GM12878 (cell line): ENCODE measurements at regions not wholly inside any gene's neighbourhood (a gene's known extent, or its start where the extent isn't known, plus 50 kb on each side); places are given as distances from the start of the nearest gene placed in this dataset.

Source experiments
- ATAC-seq: fragments of 200-7000 bp; cut with Tn5 transposase; 3 replicates; pipeline ENCODE4 v1.9.1; 2020; ENCODE audit warnings: mild to moderate bottlenecking, moderate library complexity
- BruUV-seq: library from RNA; stranded (reverse); fragments of 400-500 nt; replicated peaks from 2 replicates; lab custom pipeline; 2021; lab: Mats Ljungman, UMichigan
- CTCF ChIA-PET: fragments of 300-600 bp; sonication (Branson Sonifier 250); formaldehyde crosslinking; extraction: SDS; loops from one replicate; lab custom pipeline; 2021; ENCODE audit warnings: inconsistent platforms; lab: Yijun Ruan, JAX
- POLR2A ChIA-PET: fragments of 350-600 bp; formaldehyde crosslinking; extraction: SDS; loops from one replicate; lab custom pipeline; 2021; ENCODE audit warnings: inconsistent platforms; lab: Charles Lee
- RAD21 ChIA-PET: fragments of 300-600 bp; sonication (Branson Sonifier 250); formaldehyde crosslinking; loops from one replicate; lab custom pipeline; 2023; ENCODE audit warnings: antibody characterized with exemption; ENCODE audit not compliant: unreplicated experiment; lab: Charles Lee
- SMC1A ChIA-PET: fragments of 300-600 bp; sonication (Branson Sonifier 250); formaldehyde crosslinking; loops from one replicate; lab custom pipeline; 2023; ENCODE audit not compliant: unreplicated experiment, uncharacterized antibody; lab: Charles Lee
- DNase-seq: peaks from one replicate; pipeline ENCODE4 v3.0.0-alpha.2; 2011; ENCODE audit warnings: low read depth, low spot score
- FAIRE-seq: peaks from 3 replicates; lab custom pipeline; 2011; peaks lifted over from hg19 to GRCh38; lab: Jason Lieb, UNC
- H2AFZ ChIP-seq: 2 replicates; pipeline ENCODE4 v1.6.0; 2011; ENCODE audit warnings: low read depth, low read length, control low read depth; ENCODE audit not compliant: control insufficient read depth
- H3K27ac ChIP-seq: 2 replicates; pipeline ENCODE4 v1.5.1; 2011; ENCODE audit warnings: control low read depth; ENCODE audit not compliant: control insufficient read depth, insufficient read depth
- H3K27me3 ChIP-seq, 2 experiments: replicated peaks in 1 of 2; 2 replicates each; pipeline versions ENCODE4 v1.6.0 to v1.6.1; 2011; ENCODE audit warnings: low read length in 1 of 2; ENCODE audit not compliant: control insufficient read depth in 2 of 2, insufficient read depth in 2 of 2
- H3K36me3 ChIP-seq, 2 experiments: 2 replicates each; pipeline ENCODE4 v1.5.1; 2011; ENCODE audit warnings: low read length in 1 of 2; ENCODE audit not compliant: control insufficient read depth in 2 of 2, insufficient read depth in 2 of 2
- H3K4me1 ChIP-seq: 2 replicates; pipeline ENCODE4 v1.6.1; 2011; ENCODE audit warnings: mild to moderate bottlenecking, low read length, moderate library complexity, mixed read lengths; ENCODE audit not compliant: control insufficient read depth, insufficient read depth
- H3K4me2 ChIP-seq: 2 replicates; pipeline ENCODE4 v1.6.0; 2011; ENCODE audit warnings: control low read depth; ENCODE audit not compliant: control insufficient read depth, insufficient read depth
- H3K4me3 ChIP-seq: fragments of 200-600 bp; sonication (generic); 2 replicates; pipeline ENCODE4 v1.5.1; 2016
- H3K79me2 ChIP-seq: 2 replicates; pipeline ENCODE4 v1.6.0; 2011; ENCODE audit warnings: low read length; ENCODE audit not compliant: control insufficient read depth, insufficient read depth
- H3K9ac ChIP-seq: 2 replicates; pipeline ENCODE4 v1.8.0; 2011; ENCODE audit warnings: low read length, control low read depth, mixed read lengths; ENCODE audit not compliant: control insufficient read depth, insufficient read depth
- H3K9me3 ChIP-seq: replicated peaks from 3 replicates; pipeline ENCODE4 v1.5.1; 2011; ENCODE audit warnings: mild to moderate bottlenecking, low read length; ENCODE audit not compliant: control insufficient read depth, insufficient read depth
- H4K20me1 ChIP-seq: 2 replicates; pipeline ENCODE4 v1.6.0; 2011; ENCODE audit not compliant: control insufficient read depth, insufficient read depth
- BRCA1 ChIP-seq: IDR thresholded peaks from 2 replicates; pipeline ENCODE4 v1.6.1; 2011; ENCODE audit warnings: low read depth, low read length, improper control_type of control experiment
- CBX3 ChIP-seq: fragments of 200-600 bp; sonication (generic); IDR thresholded peaks from 2 replicates; pipeline ENCODE4 v1.6.1; 2016; ENCODE audit warnings: low read depth, borderline replicate concordance
- ETV6 ChIP-seq, 2 experiments: fragments of 450-650 bp in 1 of 2; IDR thresholded peaks in 1 of 2; conservative IDR thresholded peaks in 1 of 2; 2 replicates each; pipeline ENCODE4 v1.6.1; 2014; ENCODE audit warnings: antibody characterized with exemption in 1 of 2, borderline replicate concordance in 1 of 2, low read depth in 1 of 2, mild to moderate bottlenecking in 1 of 2, moderate library complexity in 1 of 2
- HDGF ChIP-seq: fragments of 450-650 bp; IDR thresholded peaks from 2 replicates; pipeline ENCODE4 v1.6.1; 2016; ENCODE audit warnings: antibody characterized with exemption
- KDM1A ChIP-seq: fragments of 200-600 bp; sonication (generic); IDR thresholded peaks from 2 replicates; pipeline ENCODE4 v1.6.1; 2016; ENCODE audit warnings: borderline replicate concordance
- KLF5 ChIP-seq: fragments of 450-650 bp; IDR thresholded peaks from 2 replicates; pipeline ENCODE4 v1.6.1; 2014; ENCODE audit warnings: mild to moderate bottlenecking; ENCODE audit not compliant: partially characterized antibody
- NFYA ChIP-seq: IDR thresholded peaks from 2 replicates; pipeline ENCODE4 v1.6.1; 2011; ENCODE audit warnings: low read depth, mild to moderate bottlenecking, low read length, improper control_type of control experiment, borderline replicate concordance
- PAX5 ChIP-seq: IDR thresholded peaks from 2 replicates; pipeline ENCODE4 v1.6.1; 2011; ENCODE audit warnings: low read depth, low read length, borderline replicate concordance
- POLR2AphosphoS2 ChIP-seq: IDR thresholded peaks from 2 replicates; pipeline ENCODE4 v1.6.1; 2011; ENCODE audit warnings: low read depth, mild to moderate bottlenecking, low read length, improper control_type of control experiment, moderate library complexity
- SIN3A ChIP-seq: IDR thresholded peaks from 2 replicates; pipeline ENCODE4 v1.6.1; 2012; ENCODE audit warnings: low read depth, low read length, improper control_type of control experiment
- TARDBP ChIP-seq: IDR thresholded peaks from 2 replicates; pipeline ENCODE4 v1.6.1; 2016; ENCODE audit warnings: borderline replicate concordance
- ZSCAN29 ChIP-seq: fragments of 450-650 bp; IDR thresholded peaks from 2 replicates; pipeline ENCODE4 v1.6.1; 2017; ENCODE audit warnings: mild to moderate bottlenecking, moderate library complexity
- WGBS: methylation state at CpG from one replicate; pipeline ENCODE4 v1.1.6; 2016; ENCODE audit warnings: low lambda C conversion rate; ENCODE audit not compliant: insufficient replicate concordance, insufficient coverage; ENCODE audit errors: missing lambda C conversion rate; 5-methylcytosine and 5-hydroxymethylcytosine counted together
- in situ Hi-C: fragments of 300-500 bp; cut with MboI; formaldehyde crosslinking; loops from 9 replicates; pipeline ENCODE4 v1.14.3; 2018; ENCODE audit warnings: mixed read lengths
- intact Hi-C: fragments of 100-400 bp; cut with micrococcal nuclease; formaldehyde crosslinking; loops from one replicate; pipeline ENCODE4 v1.14.2; 2022; ENCODE audit not compliant: unreplicated experiment
- TF ChIP-seq, protein P1 (sequence below): fragments of 150-350 bp; IDR thresholded peaks from 2 replicates; pipeline ENCODE4 v1.6.1; 2016; ENCODE audit warnings: low read depth, low read length
- TF ChIP-seq, protein P2 (sequence below): fragments of 450-650 bp; IDR thresholded peaks from 2 replicates; pipeline ENCODE4 v1.6.1; 2014; ENCODE audit warnings: mild to moderate bottlenecking
- TF ChIP-seq, protein P3 (sequence below): fragments of 450-650 bp; IDR thresholded peaks from 2 replicates; pipeline ENCODE4 v1.6.1; 2017; ENCODE audit warnings: mild to moderate bottlenecking, moderate library complexity

DNA sequence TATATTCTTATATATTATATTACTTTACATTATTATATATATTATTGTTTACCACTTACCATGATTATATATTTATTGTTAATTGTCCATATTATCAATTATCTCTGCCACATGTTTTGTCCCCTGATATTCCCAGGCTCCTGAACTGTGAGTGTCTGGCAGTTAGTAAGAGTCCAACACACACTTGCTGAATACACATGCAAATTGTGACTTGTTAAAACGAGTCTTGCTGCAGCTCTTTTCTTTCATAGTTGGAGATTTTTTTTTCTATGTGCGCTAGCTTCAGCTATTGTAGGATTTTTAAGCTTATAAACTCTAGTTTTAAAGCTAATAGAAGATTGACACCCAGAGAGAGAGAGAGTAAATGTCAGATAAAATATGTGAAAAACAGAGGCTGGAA lies 207.8 kb upstream of the FAM3C start (continued):
- TF ChIP-seq, protein P1, sequence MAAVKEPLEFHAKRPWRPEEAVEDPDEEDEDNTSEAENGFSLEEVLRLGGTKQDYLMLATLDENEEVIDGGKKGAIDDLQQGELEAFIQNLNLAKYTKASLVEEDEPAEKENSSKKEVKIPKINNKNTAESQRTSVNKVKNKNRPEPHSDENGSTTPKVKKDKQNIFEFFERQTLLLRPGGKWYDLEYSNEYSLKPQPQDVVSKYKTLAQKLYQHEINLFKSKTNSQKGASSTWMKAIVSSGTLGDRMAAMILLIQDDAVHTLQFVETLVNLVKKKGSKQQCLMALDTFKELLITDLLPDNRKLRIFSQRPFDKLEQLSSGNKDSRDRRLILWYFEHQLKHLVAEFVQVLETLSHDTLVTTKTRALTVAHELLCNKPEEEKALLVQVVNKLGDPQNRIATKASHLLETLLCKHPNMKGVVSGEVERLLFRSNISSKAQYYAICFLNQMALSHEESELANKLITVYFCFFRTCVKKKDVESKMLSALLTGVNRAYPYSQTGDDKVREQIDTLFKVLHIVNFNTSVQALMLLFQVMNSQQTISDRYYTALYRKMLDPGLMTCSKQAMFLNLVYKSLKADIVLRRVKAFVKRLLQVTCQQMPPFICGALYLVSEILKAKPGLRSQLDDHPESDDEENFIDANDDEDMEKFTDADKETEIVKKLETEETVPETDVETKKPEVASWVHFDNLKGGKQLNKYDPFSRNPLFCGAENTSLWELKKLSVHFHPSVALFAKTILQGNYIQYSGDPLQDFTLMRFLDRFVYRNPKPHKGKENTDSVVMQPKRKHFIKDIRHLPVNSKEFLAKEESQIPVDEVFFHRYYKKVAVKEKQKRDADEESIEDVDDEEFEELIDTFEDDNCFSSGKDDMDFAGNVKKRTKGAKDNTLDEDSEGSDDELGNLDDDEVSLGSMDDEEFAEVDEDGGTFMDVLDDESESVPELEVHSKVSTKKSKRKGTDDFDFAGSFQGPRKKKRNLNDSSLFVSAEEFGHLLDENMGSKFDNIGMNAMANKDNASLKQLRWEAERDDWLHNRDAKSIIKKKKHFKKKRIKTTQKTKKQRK, result no peak
- TF ChIP-seq CBX3 (no peak), POLR2AphosphoS2 (no peak), KDM1A (no peak), ZSCAN29 (no peak), SIN3A (no peak)
- TF ChIP-seq, all 136 proteins: peak for 0

DNA sequence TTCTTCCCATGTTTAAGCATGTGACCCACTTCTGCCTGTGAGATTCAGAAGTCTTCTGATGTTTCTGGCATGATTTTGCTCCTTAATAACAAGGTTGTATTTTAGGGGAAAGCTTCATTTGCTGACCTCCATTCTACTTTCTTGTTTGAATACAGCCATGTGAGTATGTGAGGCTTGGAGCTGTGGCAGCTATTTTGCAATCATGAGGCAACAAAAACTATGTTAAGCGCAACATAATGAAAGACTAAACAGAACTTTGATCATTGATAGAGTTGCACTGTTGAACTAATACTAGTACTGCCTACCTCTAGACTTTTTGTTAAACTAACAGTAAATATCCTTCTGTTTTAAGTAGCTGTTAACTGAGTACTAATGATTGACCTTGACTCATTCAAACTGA lies 203.8 kb upstream of the FAM3C start:
- Histone ChIP-seq H3K9ac (no peak overlapping the region), H3K4me3 (no peak overlapping the region), H3K36me3 (no peaks in the 10 kb centered on the region), H4K20me1 (no peaks in the 10 kb centered on the region), H2AFZ (no peak overlapping the region), H3K4me2 (no peak overlapping the region), H3K79me2 (no peaks in the 10 kb centered on the region), H3K9me3 (no peaks in the 10 kb centered on the region), H3K4me1 (no peaks in the 10 kb centered on the region), H3K27me3 (no peaks in the 10 kb centered on the region), H3K27ac (no peak overlapping the region)
- no peak for ATAC-seq
- 52% methylated on average over 1 of the region's 1 CpG for WGBS
- intact Hi-C loops (no loop called here), in situ Hi-C loops (no loop called here)
- ChIA-PET POLR2A (interaction anchor here (0.6 kb wide), 1 partner anchor 37 kb away, joined by 5 read pairs; no protein-coding TSS in a partner anchor), RAD21 (no interaction called here), SMC1A (interaction anchor here (0.6 kb wide), 1 partner anchor 223 kb away, joined by 3 read pairs; no protein-coding TSS in a partner anchor), CTCF (interaction anchor here (1.1 to 1.2 kb wide), 2 partner anchors 12 to 391 kb away, joined by 3 to 4 read pairs; no protein-coding TSS in a partner anchor)
- no TSS peak for BruUV-seq
- no peak for DNase-seq
- FAIRE-seq, result no peak
- TF ChIP-seq SIN3A (no peak), BRCA1 (no peak), NFYA (no peak), HDGF (no peak), PAX5 (no peak), TARDBP (no peak), KLF5 (no peak), ETV6 (conservative IDR thresholded peaks at IDR 0.05 in 1 of 2, IDR thresholded peaks at IDR 0.05 in 1 of 2; ENCODE audit: borderline replicate concordance in 1 of 2, low read depth in 1 of 2) (no peak)
- TF ChIP-seq, protein P2, sequence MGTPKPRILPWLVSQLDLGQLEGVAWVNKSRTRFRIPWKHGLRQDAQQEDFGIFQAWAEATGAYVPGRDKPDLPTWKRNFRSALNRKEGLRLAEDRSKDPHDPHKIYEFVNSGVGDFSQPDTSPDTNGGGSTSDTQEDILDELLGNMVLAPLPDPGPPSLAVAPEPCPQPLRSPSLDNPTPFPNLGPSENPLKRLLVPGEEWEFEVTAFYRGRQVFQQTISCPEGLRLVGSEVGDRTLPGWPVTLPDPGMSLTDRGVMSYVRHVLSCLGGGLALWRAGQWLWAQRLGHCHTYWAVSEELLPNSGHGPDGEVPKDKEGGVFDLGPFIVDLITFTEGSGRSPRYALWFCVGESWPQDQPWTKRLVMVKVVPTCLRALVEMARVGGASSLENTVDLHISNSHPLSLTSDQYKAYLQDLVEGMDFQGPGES, result no peak
- TF ChIP-seq, protein P3, sequence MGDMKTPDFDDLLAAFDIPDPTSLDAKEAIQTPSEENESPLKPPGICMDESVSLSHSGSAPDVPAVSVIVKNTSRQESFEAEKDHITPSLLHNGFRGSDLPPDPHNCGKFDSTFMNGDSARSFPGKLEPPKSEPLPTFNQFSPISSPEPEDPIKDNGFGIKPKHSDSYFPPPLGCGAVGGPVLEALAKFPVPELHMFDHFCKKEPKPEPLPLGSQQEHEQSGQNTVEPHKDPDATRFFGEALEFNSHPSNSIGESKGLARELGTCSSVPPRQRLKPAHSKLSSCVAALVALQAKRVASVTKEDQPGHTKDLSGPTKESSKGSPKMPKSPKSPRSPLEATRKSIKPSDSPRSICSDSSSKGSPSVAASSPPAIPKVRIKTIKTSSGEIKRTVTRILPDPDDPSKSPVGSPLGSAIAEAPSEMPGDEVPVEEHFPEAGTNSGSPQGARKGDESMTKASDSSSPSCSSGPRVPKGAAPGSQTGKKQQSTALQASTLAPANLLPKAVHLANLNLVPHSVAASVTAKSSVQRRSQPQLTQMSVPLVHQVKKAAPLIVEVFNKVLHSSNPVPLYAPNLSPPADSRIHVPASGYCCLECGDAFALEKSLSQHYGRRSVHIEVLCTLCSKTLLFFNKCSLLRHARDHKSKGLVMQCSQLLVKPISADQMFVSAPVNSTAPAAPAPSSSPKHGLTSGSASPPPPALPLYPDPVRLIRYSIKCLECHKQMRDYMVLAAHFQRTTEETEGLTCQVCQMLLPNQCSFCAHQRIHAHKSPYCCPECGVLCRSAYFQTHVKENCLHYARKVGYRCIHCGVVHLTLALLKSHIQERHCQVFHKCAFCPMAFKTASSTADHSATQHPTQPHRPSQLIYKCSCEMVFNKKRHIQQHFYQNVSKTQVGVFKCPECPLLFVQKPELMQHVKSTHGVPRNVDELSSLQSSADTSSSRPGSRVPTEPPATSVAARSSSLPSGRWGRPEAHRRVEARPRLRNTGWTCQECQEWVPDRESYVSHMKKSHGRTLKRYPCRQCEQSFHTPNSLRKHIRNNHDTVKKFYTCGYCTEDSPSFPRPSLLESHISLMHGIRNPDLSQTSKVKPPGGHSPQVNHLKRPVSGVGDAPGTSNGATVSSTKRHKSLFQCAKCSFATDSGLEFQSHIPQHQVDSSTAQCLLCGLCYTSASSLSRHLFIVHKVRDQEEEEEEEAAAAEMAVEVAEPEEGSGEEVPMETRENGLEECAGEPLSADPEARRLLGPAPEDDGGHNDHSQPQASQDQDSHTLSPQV, result no peak
